HG03432 (cell line): ENCODE measurements at regions not wholly inside any gene's neighbourhood (a gene's known extent, or its start where the extent isn't known, plus 50 kb on each side); places are given as distances from the start of the nearest gene placed in this dataset.

Experiments
- ATAC-seq: cut with Tn5 transposase; IDR thresholded peaks from one replicate; pipeline ENCODE4 v1.9.1; 2021; ENCODE audit warnings: mild to moderate bottlenecking, moderate library complexity; ENCODE audit not compliant: unreplicated experiment

- ATAC-seq: no peak
Observed at GRCh38 chr17:56648321-56648720, 54.8 kb downstream of the NOG start.

- no peak for ATAC-seq
Observed at GRCh38 chr17:56648806-56649205, 55.3 kb downstream of the NOG start.

GRCh38 chr17:56652628-56653027 lies 59.1 kb downstream of the NOG start:
- no peak for ATAC-seq

- peak; percentile 100 for ATAC-seq
Observed at GRCh38 chr17:56653877-56654276, 60.4 kb downstream of the NOG start.

- ATAC-seq: no peak
Observed at GRCh38 chr17:56656701-56657327, 63.3 kb downstream of the NOG start.

- ATAC-seq: no peak
Observed at GRCh38 chr17:56658648-56659047, 65.1 kb downstream of the NOG start.

- no peak for ATAC-seq
Observed at GRCh38 chr17:56659622-56660021, 66.1 kb downstream of the NOG start.

GRCh38 chr17:56661906-56662305 lies 68.4 kb downstream of the NOG start:
- no peak for ATAC-seq

- ATAC-seq: no peak
Observed at GRCh38 chr17:56665864-56666263, 72.4 kb downstream of the NOG start.

GRCh38 chr17:56667925-56668458 lies 74.5 kb downstream of the NOG start:
- no peak for ATAC-seq

- ATAC-seq: no peak
Observed at GRCh38 chr17:56672195-56672594, 78.7 kb downstream of the NOG start.

GRCh38 chr17:56674401-56674925 lies 81.0 kb downstream of the NOG start:
- no peak for ATAC-seq

GRCh38 chr17:56675876-56676660 lies 82.6 kb downstream of the NOG start:
- ATAC-seq: no peak

GRCh38 chr17:56676810-56677209 lies 83.3 kb downstream of the NOG start:
- no peak for ATAC-seq

GRCh38 chr17:56678249-56679114 lies 85.0 kb downstream of the NOG start:
- ATAC-seq: no peak

- no peak for ATAC-seq
Observed at GRCh38 chr17:56679115-56679776, 85.7 kb downstream of the NOG start.

- no peak for ATAC-seq
Observed at GRCh38 chr17:56679777-56680422, 86.4 kb downstream of the NOG start.

GRCh38 chr17:56680676-56681075 lies 87.2 kb downstream of the NOG start:
- ATAC-seq: no peak

- peak; percentile 81 for ATAC-seq
Observed at GRCh38 chr17:56681561-56682266, 88.2 kb downstream of the NOG start.
